ENCODE measurements at regions not wholly inside any gene's neighbourhood (a gene's known extent, or its start where the extent isn't known, plus 50 kb on each side); places are given as distances from the start of the nearest gene placed in this dataset.

- H3K9me3 ChIP-seq: no peaks in the 10 kb centered on the region
- H3K27me3 ChIP-seq: no peaks in the 10 kb centered on the region
- ATAC-seq (peak in 1 of 8 donors; percentile 53), DNase-seq (no peak)
- no peak overlapping the region for H3K4me3 ChIP-seq
- H3K36me3 ChIP-seq: no peaks in the 10 kb centered on the region
- WGBS, 2 donors: 77 to 85% methylated on average over 1 of the region's 1 CpG
- TF ChIP-seq CTCF (IDR thresholded peaks at IDR 0.05): no peak
- intact Hi-C loops (cut with DNase I): no loop called here
- no peaks in the 10 kb centered on the region for H3K4me1 ChIP-seq
- no peak overlapping the region for H3K27ac ChIP-seq
Observed at GRCh38 chr4:162274354-162274753, 110.6 kb upstream of the FSTL5 start.

- Histone ChIP-seq H3K4me3 (no peak overlapping the region), H3K4me1 (no peaks in the 10 kb centered on the region), H3K27ac (no peak overlapping the region), H3K27me3 (no peaks in the 10 kb centered on the region), H3K9me3 (peaks cover 0 to 5% (median 0%) of the 10 kb centered on the region in 11 donors), H3K36me3 (no peaks in the 10 kb centered on the region)
- intact Hi-C loops (cut with DNase I): no loop called here
- 89 to 93% methylated on average over 2 of the region's 2 CpGs for WGBS, 2 donors
- ATAC-seq: no peak
- no peak for DNase-seq
- no peak for TF ChIP-seq CTCF (IDR thresholded peaks at IDR 0.05)
Observed at GRCh38 chr4:162272215-162272614, 108.4 kb upstream of the FSTL5 start.

- no peaks in the 10 kb centered on the region for H3K27me3 ChIP-seq
Observed at GRCh38 chr4:162268911-162269310, 105.1 kb upstream of the FSTL5 start.

GRCh38 chr4:162265802-162266201, 102.0 kb upstream of the FSTL5 start:
- Histone ChIP-seq H3K9me3 (peaks cover 0 to 48% (median 21%) of the 10 kb centered on the region in 11 donors), H3K27ac (no peak overlapping the region), H3K27me3 (no peaks in the 10 kb centered on the region), H3K4me3 (no peak overlapping the region), H3K36me3 (no peaks in the 10 kb centered on the region), H3K4me1 (no peaks in the 10 kb centered on the region)
- intact Hi-C loops (cut with DNase I): no loop called here
- no peak for TF ChIP-seq CTCF (IDR thresholded peaks at IDR 0.05)
- DNase-seq (no peak), ATAC-seq (no peak)
- 34 to 59% methylated on average over 1 of the region's 1 CpG for WGBS, 2 donors

More at GRCh38 chr4:162268911-162269310, 105.1 kb upstream of the FSTL5 start:
- H3K9me3 ChIP-seq: peaks cover 0 to 34% (median 20%) of the 10 kb centered on the region in 11 donors
- DNase-seq: no peak
- 85 to 88% methylated on average over 4 of the region's 4 CpGs for WGBS, 2 donors
- H3K4me1 ChIP-seq: no peaks in the 10 kb centered on the region
- TF ChIP-seq CTCF (IDR thresholded peaks at IDR 0.05): no peak
- intact Hi-C loops (cut with DNase I): no loop called here
- no peak overlapping the region for H3K4me3 ChIP-seq
- no peak for ATAC-seq
- no peaks in the 10 kb centered on the region for H3K36me3 ChIP-seq
- no peak overlapping the region for H3K27ac ChIP-seq

Measured in heart right ventricle (tissue), 16 donors.